H9 (cell line): ENCODE measurements at regions not wholly inside any gene's neighbourhood (a gene's known extent, or its start where the extent isn't known, plus 50 kb on each side); places are given as distances from the start of the nearest gene placed in this dataset.

Experiments
- DNase-seq: peaks from one replicate; pipeline ENCODE4 v3.0.0-alpha.2; 2017
- H2AFZ ChIP-seq: one replicate; pipeline ENCODE4 v1.6.1; 2013; ENCODE audit warnings: mild to moderate bottlenecking, low read length, control low read depth, moderate library complexity
- H2AK5ac ChIP-seq: 2 replicates; pipeline ENCODE4 v1.6.1; 2013; ENCODE audit warnings: low read length, control low read depth, mixed read lengths; ENCODE audit not compliant: insufficient read length
- H2BK120ac ChIP-seq: one replicate; pipeline ENCODE4 v1.6.1; 2013; ENCODE audit warnings: low read depth, mild to moderate bottlenecking, low read length, control low read depth, inconsistent platforms; ENCODE audit not compliant: poor library complexity, severe bottlenecking
- H2BK12ac ChIP-seq: 2 replicates; pipeline ENCODE4 v1.6.1; 2013; ENCODE audit warnings: low read length, control low read depth, mixed read lengths, low read depth; ENCODE audit not compliant: insufficient read length
- H2BK15ac ChIP-seq: 2 replicates; pipeline ENCODE4 v1.6.1; 2013; ENCODE audit warnings: low read depth, low read length, control low read depth
- H2BK20ac ChIP-seq: one replicate; pipeline ENCODE4 v1.6.1; 2013; ENCODE audit warnings: low read depth, mild to moderate bottlenecking, low read length, control low read depth, inconsistent platforms; ENCODE audit not compliant: poor library complexity, severe bottlenecking
- H2BK5ac ChIP-seq: 2 replicates; pipeline ENCODE4 v1.6.1; 2013; ENCODE audit warnings: low read length, control low read depth, mixed read lengths; ENCODE audit not compliant: insufficient read length
- H3K14ac ChIP-seq: 2 replicates; pipeline ENCODE4 v1.6.1; 2013; ENCODE audit warnings: low read length, control low read depth; ENCODE audit not compliant: insufficient read depth
- H3K18ac ChIP-seq: 2 replicates; pipeline ENCODE4 v1.6.1; 2013; ENCODE audit warnings: low read depth, mild to moderate bottlenecking, mixed read lengths, low read length, control low read depth; ENCODE audit not compliant: insufficient read length
- H3K23ac ChIP-seq: 2 replicates; pipeline ENCODE4 v1.6.1; 2013; ENCODE audit warnings: low read length, control low read depth, mixed read lengths, low read depth; ENCODE audit not compliant: insufficient read length
- H3K23me2 ChIP-seq: 2 replicates; pipeline ENCODE4 v1.6.1; 2013; ENCODE audit warnings: low read depth, mild to moderate bottlenecking, mixed read lengths, low read length, control low read depth; ENCODE audit not compliant: insufficient read length, poor library complexity, severe bottlenecking
- H3K27ac ChIP-seq: 2 replicates; pipeline ENCODE4 v1.5.1; 2013; ENCODE audit warnings: low read length, control low read depth, mixed read lengths, low read depth; ENCODE audit not compliant: insufficient read length
- H3K27me3 ChIP-seq: 2 replicates; pipeline ENCODE4 v1.6.1; 2013; ENCODE audit warnings: low read length, control low read depth, inconsistent platforms; ENCODE audit not compliant: insufficient read depth
- H3K4ac ChIP-seq: 2 replicates; pipeline ENCODE4 v1.6.1; 2013; ENCODE audit warnings: low read depth, mild to moderate bottlenecking, control low read depth, inconsistent platforms, low read length, moderate library complexity
- H3K4me1 ChIP-seq: 2 replicates; pipeline ENCODE4 v1.6.1; 2013; ENCODE audit warnings: low read length, control low read depth, inconsistent platforms; ENCODE audit not compliant: insufficient read depth
- H3K4me2 ChIP-seq: 2 replicates; pipeline ENCODE4 v1.6.1; 2013; ENCODE audit warnings: low read length, control low read depth, mixed read lengths; ENCODE audit not compliant: insufficient read length, insufficient read depth
- H3K56ac ChIP-seq: 2 replicates; pipeline ENCODE4 v1.6.1; 2013; ENCODE audit warnings: low read depth, mild to moderate bottlenecking, mixed read lengths, low read length, control low read depth; ENCODE audit not compliant: insufficient read length
- H3K79me1 ChIP-seq: 2 replicates; pipeline ENCODE4 v1.6.1; 2013; ENCODE audit warnings: low read depth, mild to moderate bottlenecking, moderate library complexity, low read length, control low read depth, inconsistent platforms; ENCODE audit not compliant: insufficient read depth, poor library complexity, severe bottlenecking
- H3K79me2 ChIP-seq: 2 replicates; pipeline ENCODE4 v1.6.1; 2013; ENCODE audit warnings: low read length, control low read depth, inconsistent platforms; ENCODE audit not compliant: insufficient read depth
- H3K9ac ChIP-seq: 2 replicates; pipeline ENCODE4 v1.6.1; 2013; ENCODE audit warnings: low read length, control low read depth, mixed read lengths; ENCODE audit not compliant: insufficient read length; ENCODE audit errors: extremely low read depth
- H3K9me3 ChIP-seq: one replicate; pipeline ENCODE4 v1.6.1; 2013; ENCODE audit warnings: low read depth, low read length, inconsistent platforms; ENCODE audit not compliant: control insufficient read depth
- H3T11ph ChIP-seq: one replicate; pipeline ENCODE4 v1.6.1; 2013; ENCODE audit warnings: mild to moderate bottlenecking, low read length, control low read depth, inconsistent platforms
- H4K20me1 ChIP-seq: one replicate; pipeline ENCODE4 v1.6.1; 2013; ENCODE audit not compliant: control insufficient read depth, insufficient read length, insufficient read depth
- H4K5ac ChIP-seq: 2 replicates; pipeline ENCODE4 v1.6.1; 2013; ENCODE audit warnings: low read depth, mild to moderate bottlenecking, mixed read lengths, low read length, control low read depth; ENCODE audit not compliant: insufficient read length
- H4K8ac ChIP-seq: replicated peaks from 2 replicates; pipeline ENCODE4 v1.6.1; 2013; ENCODE audit warnings: low read length, control low read depth, mixed read lengths, low read depth; ENCODE audit not compliant: insufficient read length
- H4K91ac ChIP-seq: 2 replicates; pipeline ENCODE4 v1.6.1; 2013; ENCODE audit warnings: low read depth, mild to moderate bottlenecking, moderate library complexity, mixed read lengths, low read length, control low read depth; ENCODE audit not compliant: insufficient read length
- H3K27ac Mint-ChIP-seq, 3 experiments: 2 replicates in 2 of 3; 3 replicates in 1 of 3; pipeline ENCODE4 v1.8.0; 2020 to 2021; ENCODE audit warnings: mixed read lengths in 3 of 3, mild to moderate bottlenecking in 1 of 3, moderate library complexity in 1 of 3
- H3K27me3 Mint-ChIP-seq: 2 replicates; pipeline ENCODE4 v1.8.0; 2021; ENCODE audit warnings: low read depth, mild to moderate bottlenecking, moderate library complexity, mixed read lengths
- H3K36me3 Mint-ChIP-seq, 3 experiments: 2 replicates in 2 of 3; 3 replicates in 1 of 3; pipeline ENCODE4 v1.8.0; 2020 to 2021; ENCODE audit warnings: low read depth in 3 of 3, mixed read lengths in 3 of 3; ENCODE audit not compliant: insufficient read depth in 1 of 3
- H3K4me1 Mint-ChIP-seq, 2 experiments: 2 replicates each; pipeline ENCODE4 v1.8.0; 2020; ENCODE audit warnings: mixed read lengths in 2 of 2
- H3K4me3 Mint-ChIP-seq, 2 experiments: 2 replicates in 1 of 2; 3 replicates in 1 of 2; pipeline ENCODE4 v1.8.0; 2020 to 2021; ENCODE audit warnings: mild to moderate bottlenecking in 2 of 2, mixed read lengths in 2 of 2, moderate library complexity in 1 of 2
- H3K9me3 Mint-ChIP-seq, 2 experiments: 2 replicates in 1 of 2; 3 replicates in 1 of 2; pipeline ENCODE4 v1.8.0; 2020; ENCODE audit warnings: mild to moderate bottlenecking in 2 of 2, mixed read lengths in 2 of 2, moderate library complexity in 1 of 2
- WGBS: extraction: QIAGEN DNeasy Blood & Tissue Kit; methylation state at CpG from one replicate; pipeline ENCODE4 v1.1.7; 2013; ENCODE audit warnings: missing lambda C conversion rate, low lambda C conversion rate, mixed read lengths; ENCODE audit not compliant: insufficient read length; ENCODE audit errors: extremely low coverage; 5-methylcytosine and 5-hydroxymethylcytosine counted together
- TF ChIP-seq, protein P1 (sequence below): fragments of 200-600 bp; sonication (generic); conservative IDR thresholded peaks from 3 replicates; pipeline ENCODE4 v1.8.0; 2021; ENCODE audit warnings: antibody characterized with exemption, mild to moderate bottlenecking

GRCh38 chr5:114660791-114661190 lies 298.9 kb downstream of the KCNN2 start:
- Histone ChIP-seq H3K56ac (no peak overlapping the region), H3K18ac (no peak overlapping the region), H2BK120ac (no peak overlapping the region), H3K9me3 (no peaks in the 10 kb centered on the region), H3K4me2 (no peak overlapping the region), H3K79me2 (no peaks in the 10 kb centered on the region), H2BK15ac (no peak overlapping the region), H3K27ac (no peak overlapping the region), H2AK5ac (no peak overlapping the region), H3K9ac (no peak overlapping the region), H3T11ph (no peak overlapping the region), H4K20me1 (no peaks in the 10 kb centered on the region), H3K23ac (no peak overlapping the region), H2BK20ac (no peak overlapping the region), H4K8ac (no peak overlapping the region), H3K27me3 (no peaks in the 10 kb centered on the region), H2BK5ac (no peak overlapping the region), H4K91ac (no peak overlapping the region), H2AFZ (no peak overlapping the region), H4K5ac (no peak overlapping the region), H3K23me2 (no peaks in the 10 kb centered on the region), H3K14ac (no peak overlapping the region), H3K79me1 (no peaks in the 10 kb centered on the region), H3K4me1 (no peaks in the 10 kb centered on the region), H3K4ac (no peak overlapping the region), H2BK12ac (no peak overlapping the region)
- H3K27me3 Mint-ChIP-seq: no peaks in the 10 kb centered on the region
- TF ChIP-seq, protein P1, sequence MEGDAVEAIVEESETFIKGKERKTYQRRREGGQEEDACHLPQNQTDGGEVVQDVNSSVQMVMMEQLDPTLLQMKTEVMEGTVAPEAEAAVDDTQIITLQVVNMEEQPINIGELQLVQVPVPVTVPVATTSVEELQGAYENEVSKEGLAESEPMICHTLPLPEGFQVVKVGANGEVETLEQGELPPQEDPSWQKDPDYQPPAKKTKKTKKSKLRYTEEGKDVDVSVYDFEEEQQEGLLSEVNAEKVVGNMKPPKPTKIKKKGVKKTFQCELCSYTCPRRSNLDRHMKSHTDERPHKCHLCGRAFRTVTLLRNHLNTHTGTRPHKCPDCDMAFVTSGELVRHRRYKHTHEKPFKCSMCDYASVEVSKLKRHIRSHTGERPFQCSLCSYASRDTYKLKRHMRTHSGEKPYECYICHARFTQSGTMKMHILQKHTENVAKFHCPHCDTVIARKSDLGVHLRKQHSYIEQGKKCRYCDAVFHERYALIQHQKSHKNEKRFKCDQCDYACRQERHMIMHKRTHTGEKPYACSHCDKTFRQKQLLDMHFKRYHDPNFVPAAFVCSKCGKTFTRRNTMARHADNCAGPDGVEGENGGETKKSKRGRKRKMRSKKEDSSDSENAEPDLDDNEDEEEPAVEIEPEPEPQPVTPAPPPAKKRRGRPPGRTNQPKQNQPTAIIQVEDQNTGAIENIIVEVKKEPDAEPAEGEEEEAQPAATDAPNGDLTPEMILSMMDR: no peak
- no peak for DNase-seq
- no peaks in the 10 kb centered on the region for H3K36me3 Mint-ChIP-seq
- WGBS: no CpG with 5 or more reads among the region's 1 CpG
- H3K4me1 Mint-ChIP-seq: peaks cover 10 to 12% of the 10 kb centered on the region in 2 experiments; a peak in 3 of 4 replicates
- no peak overlapping the region for H3K4me3 Mint-ChIP-seq
- H3K9me3 Mint-ChIP-seq: no peaks in the 10 kb centered on the region; a peak in 2 of 5 replicates
- H3K27ac Mint-ChIP-seq: no peak overlapping the region
